Astrocyte of the spinal cord (primary cell): ENCODE measurements at regions not wholly inside any gene's neighbourhood (a gene's known extent, or its start where the extent isn't known, plus 50 kb on each side); places are given as distances from the start of the nearest gene placed in this dataset.
A peak's percentile ranks its signal among the peaks of the same experiment; 100 is the strongest.
"Not testable (repeated sequence)": the region's sequence is repeated elsewhere in the genome, so short reads cannot be mapped to it uniquely, and the experiment has no call there.

Experiments
- DNase-seq: peaks from one replicate; pipeline ENCODE4 v3.0.0; 2011; ENCODE audit warnings: low read depth, low spot score
- H3K4me3 ChIP-seq: 2 replicates; pipeline ENCODE4 v1.5.1; 2011; ENCODE audit warnings: low read depth, mild to moderate bottlenecking, low read length, moderate library complexity
- in situ Hi-C: cut with HindIII; loops from 2 replicates; pipeline ENCODE4 v1.10.0; 2017; ENCODE audit warnings: low sequenced_read_pairs
- TF ChIP-seq, protein P1 (sequence below): IDR thresholded peaks from 2 replicates; pipeline ENCODE4 v1.5.1; 2012; ENCODE audit warnings: low read depth, mild to moderate bottlenecking, low read length, inconsistent platforms

DNA sequence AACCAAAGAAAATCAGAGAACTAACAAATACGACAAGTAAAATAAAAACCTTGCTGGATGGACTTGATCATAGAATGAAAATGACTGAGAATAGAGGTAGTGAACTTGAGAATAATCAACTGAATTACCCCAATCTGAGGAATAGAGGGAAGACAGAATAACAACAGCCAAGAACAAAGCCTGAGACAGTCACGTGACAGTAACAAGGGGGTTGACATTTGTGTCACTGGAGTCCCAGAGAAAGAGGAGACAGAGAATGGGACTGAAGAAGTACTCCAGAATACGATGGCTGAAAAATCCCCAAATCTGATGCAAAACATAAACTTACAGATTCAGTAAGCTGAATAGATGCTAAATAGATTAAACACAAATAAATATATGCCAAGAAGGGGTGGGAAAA, 248.5 kb upstream of the HDAC4 start:
- H3K4me3 ChIP-seq: no peak overlapping the region
- TF ChIP-seq, protein P1, sequence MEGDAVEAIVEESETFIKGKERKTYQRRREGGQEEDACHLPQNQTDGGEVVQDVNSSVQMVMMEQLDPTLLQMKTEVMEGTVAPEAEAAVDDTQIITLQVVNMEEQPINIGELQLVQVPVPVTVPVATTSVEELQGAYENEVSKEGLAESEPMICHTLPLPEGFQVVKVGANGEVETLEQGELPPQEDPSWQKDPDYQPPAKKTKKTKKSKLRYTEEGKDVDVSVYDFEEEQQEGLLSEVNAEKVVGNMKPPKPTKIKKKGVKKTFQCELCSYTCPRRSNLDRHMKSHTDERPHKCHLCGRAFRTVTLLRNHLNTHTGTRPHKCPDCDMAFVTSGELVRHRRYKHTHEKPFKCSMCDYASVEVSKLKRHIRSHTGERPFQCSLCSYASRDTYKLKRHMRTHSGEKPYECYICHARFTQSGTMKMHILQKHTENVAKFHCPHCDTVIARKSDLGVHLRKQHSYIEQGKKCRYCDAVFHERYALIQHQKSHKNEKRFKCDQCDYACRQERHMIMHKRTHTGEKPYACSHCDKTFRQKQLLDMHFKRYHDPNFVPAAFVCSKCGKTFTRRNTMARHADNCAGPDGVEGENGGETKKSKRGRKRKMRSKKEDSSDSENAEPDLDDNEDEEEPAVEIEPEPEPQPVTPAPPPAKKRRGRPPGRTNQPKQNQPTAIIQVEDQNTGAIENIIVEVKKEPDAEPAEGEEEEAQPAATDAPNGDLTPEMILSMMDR: no peak
- in situ Hi-C loops: no loop called here
- DNase-seq: no peak

DNA sequence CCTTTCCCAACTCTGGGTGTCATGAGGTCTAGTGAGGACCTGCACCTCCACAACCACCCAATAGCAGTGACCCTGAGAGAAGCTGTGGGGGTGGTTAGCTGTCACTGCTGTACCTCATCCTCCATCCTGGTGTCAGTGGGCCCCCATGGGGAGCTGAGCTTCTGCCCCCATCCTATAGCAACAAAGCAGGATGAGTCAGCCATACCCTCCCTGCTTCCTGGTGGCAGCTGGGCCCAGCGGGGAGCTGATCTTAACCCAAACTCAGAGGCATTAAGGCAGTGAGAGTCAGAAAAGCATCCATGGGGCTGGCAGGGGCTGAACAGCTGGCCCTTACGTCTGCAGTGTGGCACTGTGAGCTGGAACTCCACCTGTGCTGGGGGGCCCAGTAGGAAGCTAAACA, 247.8 kb upstream of the HDAC4 start:
- in situ Hi-C loops: no loop called here
- no peak for DNase-seq
- TF ChIP-seq, protein P1: no peak
- H3K4me3 ChIP-seq: no peak overlapping the region

DNA sequence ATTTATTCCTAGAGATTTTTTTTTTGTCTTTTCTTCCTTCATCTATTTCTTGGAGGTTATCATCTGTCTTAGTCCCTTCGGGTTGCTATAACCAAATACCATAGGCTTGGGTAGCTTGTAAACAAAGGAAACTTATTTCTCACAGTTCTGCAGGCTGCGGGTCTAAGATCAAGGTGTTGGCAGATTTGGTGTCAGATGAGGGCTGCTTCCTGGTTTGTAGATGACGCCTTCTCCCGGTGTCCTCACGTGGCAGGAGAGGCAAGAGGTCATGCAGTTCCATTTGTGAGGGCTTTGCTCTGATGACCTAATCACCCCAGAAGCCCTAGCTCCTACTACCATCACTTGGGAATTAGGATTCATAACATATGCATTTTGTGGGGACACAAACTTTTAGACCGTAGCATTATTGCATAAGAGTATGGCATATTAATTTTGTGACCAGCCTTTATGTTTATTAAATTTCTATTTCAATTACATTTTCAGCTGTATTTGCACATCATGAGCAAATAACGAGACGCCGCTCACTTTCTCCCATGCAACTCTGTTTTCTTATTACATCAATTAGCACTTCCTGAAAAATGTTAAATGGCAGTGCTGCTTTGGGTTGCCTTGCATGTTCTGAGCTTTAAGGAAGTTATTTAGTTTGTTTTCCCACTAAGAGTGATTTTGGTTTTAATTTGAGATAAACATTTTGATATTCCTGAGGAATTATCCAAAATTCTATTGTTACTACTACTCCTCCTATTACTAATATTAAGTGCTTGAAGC, 246.4 kb upstream of the HDAC4 start:
- no peak for DNase-seq
- no peak overlapping the region for H3K4me3 ChIP-seq
- in situ Hi-C loops: no loop called here
- TF ChIP-seq, protein P1: no peak

DNA sequence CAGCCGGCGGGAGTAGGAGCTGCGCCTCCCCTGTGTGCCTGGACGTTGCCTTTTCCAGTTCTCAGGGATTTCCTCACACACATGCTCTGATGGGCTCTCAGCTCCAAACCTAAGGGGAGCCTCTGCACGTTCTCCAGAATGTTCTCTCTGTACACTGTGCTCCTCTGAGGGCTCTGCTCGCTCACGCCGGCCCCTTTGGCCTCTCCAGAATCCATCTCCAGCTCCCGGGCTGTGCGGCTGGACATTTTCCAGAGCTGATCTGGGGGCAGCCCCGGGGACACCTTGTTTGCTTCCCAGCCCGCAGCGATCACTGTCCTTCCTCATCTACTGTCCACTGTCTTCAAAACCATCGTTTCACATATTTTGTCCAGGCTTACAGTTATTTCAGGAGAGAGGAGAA, 245.4 kb upstream of the HDAC4 start:
- DNase-seq: no peak
- no peak overlapping the region for H3K4me3 ChIP-seq
- in situ Hi-C loops: no loop called here
- TF ChIP-seq, protein P1: no peak

DNA sequence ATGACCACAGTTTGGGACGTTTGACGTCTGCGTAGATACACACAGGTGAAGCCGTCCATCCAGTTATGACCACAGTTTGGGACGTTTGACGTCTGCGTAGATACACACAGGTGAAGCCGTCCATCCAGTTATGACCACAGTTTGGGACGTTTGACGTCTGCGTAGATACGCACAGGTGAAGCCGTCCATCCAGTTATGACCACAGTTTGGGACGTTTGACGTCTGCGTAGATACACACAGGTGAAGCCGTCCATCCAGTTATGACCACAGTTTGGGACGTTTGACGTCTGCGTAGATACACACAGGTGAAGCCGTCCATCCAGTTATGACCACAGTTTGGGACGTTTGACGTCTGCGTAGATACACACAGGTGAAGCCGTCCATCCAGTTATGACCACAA, 243.8 kb upstream of the HDAC4 start:
- in situ Hi-C loops, DNase-seq, H3K4me3 ChIP-seq: not testable (repeated sequence)

DNA sequence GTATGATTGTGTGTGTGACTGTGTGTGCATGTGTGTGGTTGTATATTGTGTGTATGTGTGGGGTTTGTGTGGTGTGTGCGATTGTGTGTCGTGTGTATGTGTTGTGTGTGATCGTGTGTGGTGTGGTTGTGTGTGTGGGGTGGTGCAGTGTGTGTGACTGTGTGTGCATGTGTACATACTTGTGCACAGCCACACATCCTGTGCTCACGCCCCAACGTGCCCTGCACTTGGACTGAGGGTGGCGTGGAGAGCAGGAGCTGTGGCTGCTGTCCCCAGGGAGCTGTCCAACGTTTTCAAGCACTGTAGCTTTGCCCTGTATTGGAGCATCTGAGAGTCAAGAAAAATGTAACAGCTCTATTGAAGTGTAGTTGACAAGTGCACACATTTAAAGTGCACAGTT, 243.2 kb upstream of the HDAC4 start:
- TF ChIP-seq, protein P1: no peak
- DNase-seq: peak; percentile 5
- in situ Hi-C loops: no loop called here
- H3K4me3 ChIP-seq: no peak overlapping the region

DNA sequence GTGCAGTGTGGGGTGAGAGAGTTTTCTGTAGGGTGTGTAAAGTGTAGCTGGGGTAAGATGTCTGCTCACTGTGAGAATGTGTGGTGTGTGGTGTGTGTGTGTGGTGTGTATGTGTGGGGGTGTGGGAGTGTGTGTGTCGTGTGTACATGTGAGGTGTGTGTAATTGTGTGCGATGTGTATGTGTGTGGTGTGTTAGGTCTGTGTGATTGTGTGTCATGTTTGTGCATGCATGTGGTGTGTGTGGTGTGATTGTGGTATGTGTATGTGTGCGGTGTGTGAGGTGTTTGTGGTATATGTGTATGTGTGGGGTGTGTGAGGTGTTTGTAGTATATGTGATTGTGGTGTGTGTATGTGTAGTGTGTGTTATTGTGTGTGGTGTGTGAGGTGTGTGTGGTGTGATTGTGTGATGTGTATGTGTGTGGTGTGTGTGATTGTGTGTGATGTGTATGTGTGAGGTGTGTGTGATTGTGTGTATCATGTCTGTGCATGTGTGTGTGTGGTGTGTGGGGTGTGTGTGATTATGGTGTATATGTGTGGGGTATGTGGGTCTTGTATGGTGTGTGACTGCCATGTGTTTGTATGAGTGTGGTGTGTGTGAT, 241.7 kb upstream of the HDAC4 start:
- DNase-seq: no peak
- in situ Hi-C loops: no loop called here
- H3K4me3 ChIP-seq: no peak overlapping the region
- TF ChIP-seq, protein P1: no peak

DNA sequence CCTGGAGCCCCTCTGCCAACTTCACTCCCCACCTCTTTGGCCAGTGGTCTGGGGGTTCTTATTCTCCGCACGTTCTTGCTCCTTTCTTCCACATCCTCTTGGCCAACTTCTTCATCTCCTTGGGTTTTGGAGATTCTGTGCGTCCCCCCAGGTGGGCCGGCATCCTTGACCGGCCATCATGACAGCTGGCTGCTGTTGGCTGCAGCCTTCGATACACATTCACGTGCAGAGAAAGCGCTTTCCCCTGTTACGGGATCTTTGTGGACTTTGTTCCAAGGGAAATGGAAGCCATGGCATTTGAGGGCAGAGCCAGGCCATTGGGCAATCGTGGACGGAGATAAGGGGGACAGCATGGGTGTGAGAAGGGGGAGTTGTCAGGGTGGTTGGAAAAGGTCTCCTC, 241.1 kb upstream of the HDAC4 start:
- H3K4me3 ChIP-seq, DNase-seq, in situ Hi-C loops: not testable (repeated sequence)
